ENCODE measurements at regions not wholly inside any gene's neighbourhood (a gene's known extent, or its start where the extent isn't known, plus 50 kb on each side); places are given as distances from the start of the nearest gene placed in this dataset.
"Not testable (repeated sequence)": the region's sequence is repeated elsewhere in the genome, so short reads cannot be mapped to it uniquely, and the experiment has no call there.

GRCh38 chr17:62134397-62134796 lies 69.3 kb upstream of the MED13 start:
- peaks cover 0 to 2% of the 10 kb centered on the region in 2 donors for H3K9me3 Mint-ChIP-seq
- H3K27ac Mint-ChIP-seq, result no peak overlapping the region
- H3K36me3 Mint-ChIP-seq, result no peaks in the 10 kb centered on the region
- DNase-seq (no peak), ATAC-seq (replicated peaks) (no peak)
- peaks cover 21 to 34% of the 10 kb centered on the region in 2 donors for H3K27me3 Mint-ChIP-seq
- no peak overlapping the region for H3K4me3 Mint-ChIP-seq
- H3K4me1 Mint-ChIP-seq, result peaks cover 0 to 3% of the 10 kb centered on the region in 2 donors

DNA sequence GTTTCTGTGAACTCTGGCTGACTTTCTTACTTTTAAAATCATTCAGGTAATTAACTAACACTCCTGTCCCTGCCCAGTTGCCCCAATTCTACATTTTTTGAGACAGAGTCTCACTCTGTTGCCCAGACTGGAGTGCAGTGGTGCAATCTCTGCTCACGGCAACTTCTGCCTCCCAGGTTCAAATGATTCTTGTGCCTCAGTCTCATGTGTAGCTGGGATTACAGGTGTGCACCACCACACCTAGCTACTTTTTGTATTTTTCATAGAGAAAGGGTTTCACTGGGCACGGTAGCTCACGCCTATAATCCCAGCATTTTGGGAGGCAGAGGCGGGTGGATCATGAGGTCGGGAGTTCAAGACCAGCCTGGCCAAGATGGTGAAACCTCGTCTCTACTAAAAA lies 66.2 kb upstream of the MED13 start:
- not testable (repeated sequence) for DNase-seq; H3K27me3 Mint-ChIP-seq; ATAC-seq (replicated peaks); H3K4me1 Mint-ChIP-seq; H3K27ac Mint-ChIP-seq; H3K36me3 Mint-ChIP-seq; H3K4me3 Mint-ChIP-seq; H3K9me3 Mint-ChIP-seq

- ATAC-seq (replicated peaks) (no peak), DNase-seq (no peak)
- Mint-ChIP-seq H3K4me3 (no peak overlapping the region), H3K27me3 (peaks cover 9% of the 10 kb centered on the region in 2 donors), H3K9me3 (peaks cover 0 to 2% of the 10 kb centered on the region in 2 donors), H3K36me3 (no peaks in the 10 kb centered on the region), H3K27ac (no peak overlapping the region), H3K4me1 (no peaks in the 10 kb centered on the region)
Measured at GRCh38 chr17:62130739-62131138, 65.7 kb upstream of the MED13 start.

DNA sequence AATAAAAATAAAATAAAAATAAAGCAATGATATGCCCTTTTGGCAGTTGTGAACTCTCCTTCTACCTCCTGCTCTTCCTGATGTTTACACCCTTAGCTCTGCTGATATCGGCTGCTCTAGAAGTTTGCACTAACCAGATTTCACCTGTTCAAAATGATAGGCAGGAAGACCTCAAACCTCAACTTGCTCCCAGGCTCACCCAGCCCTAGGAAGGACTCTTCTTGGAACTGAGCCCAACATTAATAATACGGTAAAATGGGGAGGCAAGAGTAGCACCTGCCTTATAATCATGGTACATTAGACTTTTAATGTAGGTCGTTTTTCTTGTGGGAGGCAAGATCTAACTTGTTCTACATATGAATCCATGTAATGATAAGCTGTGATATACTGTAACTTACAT lies 61.2 kb upstream of the MED13 start:
- peaks cover 0 to 2% of the 10 kb centered on the region in 2 donors for H3K4me1 Mint-ChIP-seq
- H3K36me3 Mint-ChIP-seq, result no peaks in the 10 kb centered on the region
- H3K27me3 Mint-ChIP-seq, result peaks cover 22 to 32% of the 10 kb centered on the region in 2 donors
- peaks cover 0 to 4% of the 10 kb centered on the region in 2 donors for H3K9me3 Mint-ChIP-seq
- no peak overlapping the region for H3K4me3 Mint-ChIP-seq
- ATAC-seq (replicated peaks) (no peak), DNase-seq (no peak)
- H3K27ac Mint-ChIP-seq, result no peak overlapping the region

- peaks cover 0 to 4% of the 10 kb centered on the region in 2 donors for H3K9me3 Mint-ChIP-seq
- H3K4me1 Mint-ChIP-seq, result peaks cover 0 to 4% of the 10 kb centered on the region in 2 donors
- no peak overlapping the region for H3K27ac Mint-ChIP-seq
- no peak for DNase-seq
- H3K36me3 Mint-ChIP-seq, result no peaks in the 10 kb centered on the region
- no peak for ATAC-seq (replicated peaks)
- peaks cover 22 to 33% of the 10 kb centered on the region in 2 donors for H3K27me3 Mint-ChIP-seq
- H3K4me3 Mint-ChIP-seq, result no peak overlapping the region
Measured at GRCh38 chr17:62125307-62125706, 60.2 kb upstream of the MED13 start.

- H3K36me3 Mint-ChIP-seq, result no peaks in the 10 kb centered on the region
- no peak overlapping the region for H3K27ac Mint-ChIP-seq
- H3K4me3 Mint-ChIP-seq, result no peak overlapping the region
- H3K27me3 Mint-ChIP-seq, result peaks cover 19 to 26% of the 10 kb centered on the region in 2 donors
- peaks cover 0 to 4% of the 10 kb centered on the region in 2 donors for H3K9me3 Mint-ChIP-seq
- H3K4me1 Mint-ChIP-seq, result peaks cover 0 to 6% of the 10 kb centered on the region in 2 donors
- no peak for DNase-seq
- ATAC-seq (replicated peaks), result no peak
Measured at GRCh38 chr17:62121025-62121730, 56.1 kb upstream of the MED13 start.

- peak; percentile 67 to 93 for ATAC-seq (replicated peaks)
- Mint-ChIP-seq H3K9me3 (peaks cover 0 to 4% of the 10 kb centered on the region in 2 donors), H3K4me1 (peaks cover 0 to 6% of the 10 kb centered on the region in 2 donors), H3K4me3 (no peak overlapping the region), H3K27ac (no peak overlapping the region), H3K36me3 (no peaks in the 10 kb centered on the region), H3K27me3 (peaks cover 6 to 13% of the 10 kb centered on the region in 2 donors)
- no peak for DNase-seq
Measured at GRCh38 chr17:62119373-62119772, 54.3 kb upstream of the MED13 start.

Measured in stimulated activated naive B cell treated with anti-CD40 and anti-IgM and Interleukin-4, amounts not matched to agents 10 μg/mL and 1 μg/mL and 100 μg/mL, for 72 hours (primary cell).